HepG2 (cell line): ENCODE measurements at regions not wholly inside any gene's neighbourhood (a gene's known extent, or its start where the extent isn't known, plus 50 kb on each side); places are given as distances from the start of the nearest gene placed in this dataset.

Experiments used
- HCFC1 ChIP-seq: fragments of 150-350 bp; IDR thresholded peaks from 2 replicates; pipeline ENCODE4 v1.6.1; 2014; ENCODE audit warnings: low read depth, low read length
- IRF1 ChIP-seq: sonication (generic); formaldehyde crosslinking; IDR thresholded peaks from 2 replicates; pipeline ENCODE4 v1.4.0; 2020; ENCODE audit warnings: low read depth, mild to moderate bottlenecking, missing genetic modification reagents
- ZNF383 ChIP-seq: sonication (generic); formaldehyde crosslinking; IDR thresholded peaks from 2 replicates; pipeline ENCODE4 v1.4.0; 2020; ENCODE audit warnings: missing genetic modification reagents, mild to moderate bottlenecking, borderline replicate concordance

- TF ChIP-seq HCFC1 (no peak), ZNF383 (CRISPR knock-in tag) (no peak), IRF1 (no peak)
These were observed 152.4 kb downstream of the ZFP36L2 start for GRCh38 chr2:43074052-43074451.
